HCT116 (cell line): ENCODE measurements at regions not wholly inside any gene's neighbourhood (a gene's known extent, or its start where the extent isn't known, plus 50 kb on each side); places are given as distances from the start of the nearest gene placed in this dataset.

Source experiments
- ATAC-seq: fragments of 200-7000 bp; cut with Tn5 transposase; 2 replicates; pipeline ENCODE4 v1.9.1; 2020; ENCODE audit warnings: mild to moderate bottlenecking, moderate library complexity
- BruUV-seq: library from RNA; stranded (reverse); fragments of 400-500 nt; replicated peaks from 2 replicates; lab custom pipeline; 2021; lab: Mats Ljungman, UMichigan
- CTCF ChIA-PET: fragments of 300-600 bp; sonication (Branson Sonifier 250); formaldehyde crosslinking; loops from one replicate; lab custom pipeline; 2021; ENCODE audit warnings: antibody characterized with exemption; lab: Charles Lee
- POLR2A ChIA-PET: fragments of 300-600, 350-600 bp; sonication (Branson Sonifier 250); formaldehyde crosslinking; loops from one replicate; lab custom pipeline; 2021; ENCODE audit warnings: antibody characterized with exemption; lab: Charles Lee
- RAD21 ChIA-PET, 2 experiments: fragments of 300-600 bp; sonication (Branson Sonifier 250); formaldehyde crosslinking; loops; one replicate each; lab custom pipeline; 2023; ENCODE audit warnings: low total read pairs in 2 of 2; ENCODE audit not compliant: uncharacterized antibody in 2 of 2, unreplicated experiment in 2 of 2, low non-redundant PET in 1 of 2; lab: Charles Lee
- DNase-seq: peaks from one replicate; pipeline ENCODE4 v3.0.0-alpha.2; 2010; ENCODE audit warnings: low read depth, low spot score
- H2AFZ ChIP-seq: fragments of 200-600 bp; shearing (Covaris generic), sonication (generic); 2 replicates; pipeline ENCODE4 v1.6.1; 2017; ENCODE audit warnings: low read depth, mixed run types, mixed read lengths, antibody characterized with exemption, low read length; ENCODE audit not compliant: poor library complexity, severe bottlenecking
- H3K27ac ChIP-seq: 2 replicates; pipeline ENCODE4 v1.5.1; 2012; ENCODE audit warnings: low read depth, low read length
- H3K27me3 ChIP-seq: fragments of 200-600 bp; sonication (generic); 2 replicates; pipeline ENCODE4 v1.6.1; 2016; ENCODE audit warnings: mixed run types, low read length, mixed read lengths; ENCODE audit not compliant: insufficient read depth
- H3K36me3 ChIP-seq, 2 experiments: fragments of 200-500 bp in 1 of 2; fragments of 200-600 bp in 1 of 2; sonication (Bioruptor generic) in 1 of 2; sonication (generic) in 1 of 2; 2 replicates each; pipeline versions ENCODE4 v1.5.1 to v1.6.1; 2014 to 2016; ENCODE audit warnings: low read length in 2 of 2, inconsistent platforms in 1 of 2, mixed read lengths in 1 of 2, mixed run types in 1 of 2; ENCODE audit not compliant: insufficient read depth in 2 of 2, control insufficient read depth in 1 of 2
- H3K4me1 ChIP-seq, 2 experiments: fragments of 200-600 bp in 1 of 2; sonication (generic) in 1 of 2; 2 replicates each; pipeline versions ENCODE4 v1.5.1 to v1.6.1; 2012 to 2017; ENCODE audit warnings: low read length in 2 of 2, inconsistent platforms in 1 of 2, mild to moderate bottlenecking in 1 of 2, mixed read lengths in 1 of 2, mixed run types in 1 of 2, moderate library complexity in 1 of 2; ENCODE audit not compliant: insufficient read depth in 2 of 2, control insufficient read depth in 1 of 2
- H3K4me2 ChIP-seq: fragments of 200-600 bp; sonication (generic); 2 replicates; pipeline ENCODE4 v1.6.1; 2017; ENCODE audit warnings: mixed run types, low read length, mixed read lengths
- H3K4me3 ChIP-seq, 2 experiments: fragments of 200-600 bp in 1 of 2; sonication (generic) in 1 of 2; replicated peaks in 1 of 2; 2 replicates each; pipeline ENCODE4 v1.5.1; 2011 to 2016; ENCODE audit warnings: low read length in 2 of 2, control low read depth in 1 of 2, low read depth in 1 of 2, mild to moderate bottlenecking in 1 of 2, mixed read lengths in 1 of 2, mixed run types in 1 of 2
- H3K79me2 ChIP-seq: fragments of 200-600 bp; sonication (generic); 2 replicates; pipeline ENCODE4 v1.6.1; 2017; ENCODE audit warnings: mild to moderate bottlenecking, mixed run types, low read length, moderate library complexity, mixed read lengths; ENCODE audit not compliant: insufficient read depth
- H3K9ac ChIP-seq: fragments of 200-600 bp; sonication (generic); 2 replicates; pipeline ENCODE4 v1.6.1; 2016; ENCODE audit warnings: low read length, mixed read lengths
- H3K9me2 ChIP-seq: fragments of 200-600 bp; sonication (generic), shearing (Covaris generic); 2 replicates; pipeline ENCODE4 v1.6.1; 2017; ENCODE audit warnings: mixed run types, mild to moderate bottlenecking, moderate library complexity; ENCODE audit not compliant: insufficient read depth
- H3K9me3 ChIP-seq, 2 experiments: fragments of 200-500 bp in 1 of 2; fragments of 200-600 bp in 1 of 2; sonication (Bioruptor generic) in 1 of 2; sonication (generic) in 1 of 2; 2 replicates each; pipeline ENCODE4 v1.6.1; 2014 to 2017; ENCODE audit warnings: low read length in 2 of 2, mixed read lengths in 2 of 2, inconsistent platforms in 1 of 2, low read depth in 1 of 2, mild to moderate bottlenecking in 1 of 2, mixed run types in 1 of 2, moderate library complexity in 1 of 2; ENCODE audit not compliant: control insufficient read depth in 1 of 2, insufficient read depth in 1 of 2
- H4K20me1 ChIP-seq: fragments of 200-600 bp; sonication (generic), shearing (Covaris generic); 2 replicates; pipeline ENCODE4 v1.6.1; 2017; ENCODE audit warnings: mixed run types, mild to moderate bottlenecking, moderate library complexity; ENCODE audit not compliant: insufficient read depth
- ATF3 ChIP-seq: IDR thresholded peaks from 2 replicates; pipeline ENCODE4 v1.6.1; 2012
- CBX3 ChIP-seq: IDR thresholded peaks from 2 replicates; pipeline ENCODE4 v1.6.1; 2012; ENCODE audit warnings: low read depth
- ELF1 ChIP-seq: IDR thresholded peaks from 2 replicates; pipeline ENCODE4 v1.6.1; 2012; ENCODE audit warnings: low read depth, borderline replicate concordance
- REST ChIP-seq: IDR thresholded peaks from 2 replicates; pipeline ENCODE4 v1.6.1; 2012; ENCODE audit warnings: low read depth
- ZBTB33 ChIP-seq: IDR thresholded peaks from 2 replicates; pipeline ENCODE4 v1.6.1; 2011; ENCODE audit warnings: mild to moderate bottlenecking, low read length, moderate library complexity; ENCODE audit not compliant: insufficient replicate concordance; ENCODE audit errors: extremely low read depth
- ZFX ChIP-seq: fragments of 450-650 bp; IDR thresholded peaks from 2 replicates; pipeline ENCODE4 v1.6.1; 2017
- ZNF274 ChIP-seq: fragments of 200-500 bp; sonication (Bioruptor generic); IDR thresholded peaks from 2 replicates; pipeline ENCODE4 v1.6.1; 2014; ENCODE audit warnings: mild to moderate bottlenecking, low read depth, low read length, inconsistent platforms
- intact Hi-C: fragments of 100-400 bp; cut with micrococcal nuclease; formaldehyde crosslinking; loops from 2 replicates; pipeline ENCODE4 v1.10.0; 2022

GRCh38 chr14:66056268-66056907, 429.8 kb upstream of the CCDC196 start (continued):
- TF ChIP-seq ATF3 (no peak), REST (no peak), ZFX (no peak)
- TF ChIP-seq, all 23 proteins: peak for 0

- ChIA-PET RAD21 (no interaction called here), POLR2A (no interaction called here), CTCF (no interaction called here)
- intact Hi-C loops = no loop called here
- H4K20me1 ChIP-seq = no peaks in the 10 kb centered on the region
- no peak for DNase-seq
- no peak for ATAC-seq
- no peak overlapping the region for H2AFZ ChIP-seq
- no peak for TF ChIP-seq CBX3
- TF ChIP-seq ZBTB33 = no peak
- no peak for TF ChIP-seq ELF1
- TF ChIP-seq ZNF274 = no peak
- H3K27ac ChIP-seq = no peak overlapping the region
- H3K4me1 ChIP-seq = no peaks in the 10 kb centered on the region
- no peaks in the 10 kb centered on the region for H3K27me3 ChIP-seq
- peaks cover 0 to 4% of the 10 kb centered on the region in 2 experiments; a peak in 1 of 4 replicates for H3K9me3 ChIP-seq
- BruUV-seq = no TSS peak
- no peak overlapping the region for H3K9ac ChIP-seq
- H3K9me2 ChIP-seq = no peaks in the 10 kb centered on the region
- H3K4me2 ChIP-seq = no peak overlapping the region
- no peak overlapping the region for H3K4me3 ChIP-seq
- H3K79me2 ChIP-seq = no peaks in the 10 kb centered on the region
- no peaks in the 10 kb centered on the region for H3K36me3 ChIP-seq
Measured at GRCh38 chr14:66056926-66057552, 429.1 kb upstream of the CCDC196 start.
